C4-2B (cell line): ENCODE measurements at regions not wholly inside any gene's neighbourhood (a gene's known extent, or its start where the extent isn't known, plus 50 kb on each side); places are given as distances from the start of the nearest gene placed in this dataset.
A peak's percentile ranks its signal among the peaks of the same experiment; 100 is the strongest.

ENCODE experiments used
- H3K27ac ChIP-seq: fragments of 450-650 bp; 2 replicates; pipeline ENCODE4 v1.5.1; 2017
- CTCF ChIP-seq: fragments of 450-650 bp; conservative IDR thresholded peaks from 2 replicates; pipeline ENCODE4 v1.5.1; 2017; ENCODE audit warnings: mild to moderate bottlenecking
- ZFX ChIP-seq: fragments of 450-650 bp; IDR thresholded peaks from 2 replicates; pipeline ENCODE4 v1.6.1; 2017

DNA sequence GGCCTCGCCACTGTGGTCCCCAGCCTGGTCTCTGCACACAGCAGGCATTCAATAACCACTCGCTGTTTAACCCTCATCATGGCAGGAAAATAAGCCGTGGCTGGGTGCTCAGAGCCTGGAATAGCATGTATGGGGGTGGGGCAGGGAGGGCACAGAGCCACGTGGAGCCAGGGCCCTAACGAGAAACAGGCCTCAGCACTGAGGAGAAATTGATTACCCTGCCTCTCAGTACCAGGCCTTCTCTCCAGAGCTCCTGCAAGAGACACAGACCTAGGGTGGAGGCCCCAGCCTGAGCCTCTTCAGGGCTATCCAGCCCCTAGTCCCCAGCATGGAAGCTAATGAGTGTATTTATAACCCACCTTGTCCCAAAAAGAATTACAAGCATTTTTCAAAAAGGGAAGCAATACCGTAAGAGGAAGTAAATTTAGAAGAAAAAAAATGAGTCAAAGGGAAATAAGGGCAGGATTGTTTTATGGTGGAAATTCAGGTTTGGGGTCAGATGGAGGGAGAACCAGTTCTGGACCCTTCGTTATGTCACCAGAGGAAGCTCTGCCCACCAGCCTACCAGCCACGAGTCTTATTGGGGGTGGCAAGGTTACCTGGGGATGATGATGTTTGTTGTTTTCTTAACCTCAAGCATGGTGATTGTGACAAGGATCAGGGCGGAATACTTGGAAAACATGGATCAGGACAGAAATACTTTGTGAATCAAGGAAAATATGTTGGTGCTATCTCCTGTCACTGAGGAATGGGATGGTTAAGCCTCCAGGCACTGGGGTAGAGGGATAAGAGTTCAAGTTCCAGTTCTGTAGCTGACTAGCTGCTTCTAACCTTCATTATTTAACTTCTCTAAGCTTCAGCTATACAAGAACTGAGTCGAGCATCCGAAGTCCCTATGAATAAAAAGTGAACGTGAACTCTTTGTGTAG, 101.9 kb upstream of the RBPJ start:
- no peak overlapping the region for H3K27ac ChIP-seq
- no peak for TF ChIP-seq ZFX
- TF ChIP-seq CTCF = no peak

GRCh38 chr4:26220696-26221095, 100.1 kb upstream of the RBPJ start:
- TF ChIP-seq CTCF (no peak), ZFX (no peak)
- no peak overlapping the region for H3K27ac ChIP-seq

DNA sequence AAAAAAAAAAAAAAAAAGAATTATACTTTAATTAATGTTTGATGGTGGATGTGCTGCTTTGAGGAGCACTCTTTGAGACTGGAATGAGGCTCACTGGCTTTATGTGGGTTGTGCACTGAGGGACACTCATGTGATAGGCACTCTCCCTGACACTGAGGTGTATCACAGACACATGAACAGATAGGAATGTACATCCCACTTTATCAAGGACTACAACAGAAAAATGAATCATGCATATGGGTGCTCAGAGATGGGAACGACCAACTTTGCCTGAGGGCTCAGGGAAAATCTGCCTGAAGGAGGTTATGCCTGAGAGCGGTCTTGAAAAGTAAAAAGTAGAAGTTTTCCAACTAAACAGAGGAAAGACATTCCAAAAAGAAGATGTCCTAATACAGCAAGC, 97.7 kb upstream of the RBPJ start:
- H3K27ac ChIP-seq = no peak overlapping the region
- no peak for TF ChIP-seq CTCF

DNA sequence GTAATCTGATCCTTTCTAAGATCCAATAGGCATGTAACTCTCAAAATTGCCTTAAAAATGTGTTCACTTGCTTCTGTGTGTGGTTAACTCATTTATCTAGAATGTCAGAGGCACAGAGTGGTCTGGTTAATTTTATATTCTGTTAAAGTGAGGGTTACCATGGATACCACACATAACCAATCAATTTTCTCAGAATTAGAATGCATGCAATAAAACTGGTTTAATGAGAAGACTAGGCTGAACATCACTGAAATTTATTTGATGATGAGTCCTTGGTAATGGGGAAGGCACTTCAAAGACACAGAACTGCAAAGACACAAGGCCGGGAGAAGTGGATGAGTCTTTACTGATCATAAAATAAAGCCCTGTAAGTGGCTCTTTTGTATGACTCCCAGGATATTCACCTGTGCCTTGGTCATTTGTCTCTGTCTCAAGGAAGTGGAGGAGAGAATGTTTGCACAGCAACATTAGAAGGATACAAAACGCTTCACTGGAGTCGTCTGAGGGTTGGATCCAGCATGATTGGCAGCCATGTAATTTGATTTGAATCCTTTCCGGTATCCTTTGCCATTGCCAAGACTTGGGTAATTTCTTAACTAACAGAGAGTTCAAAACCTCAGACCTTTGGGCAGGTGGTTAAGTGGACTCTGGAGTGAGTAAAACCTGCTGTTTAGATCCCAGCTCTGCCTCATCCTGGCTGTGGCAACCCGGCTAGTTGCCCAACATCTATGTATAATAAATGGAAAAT, 94.0 kb upstream of the RBPJ start:
- H3K27ac ChIP-seq = peak overlapping the region; percentile 5; the same call in 1 of the 2 replicates
- TF ChIP-seq CTCF (no peak), ZFX (no peak)

GRCh38 chr4:26227601-26228229, 93.1 kb upstream of the RBPJ start:
- TF ChIP-seq ZFX (no peak), CTCF (no peak)

GRCh38 chr4:26228883-26229282, 91.9 kb upstream of the RBPJ start:
- TF ChIP-seq ZFX (no peak), CTCF (no peak)
- H3K27ac ChIP-seq = no peak overlapping the region

More at GRCh38 chr4:26227601-26228229, 93.1 kb upstream of the RBPJ start:
- H3K27ac ChIP-seq = peak overlapping the region; percentile 3; the same call in 1 of the 2 replicates

DNA sequence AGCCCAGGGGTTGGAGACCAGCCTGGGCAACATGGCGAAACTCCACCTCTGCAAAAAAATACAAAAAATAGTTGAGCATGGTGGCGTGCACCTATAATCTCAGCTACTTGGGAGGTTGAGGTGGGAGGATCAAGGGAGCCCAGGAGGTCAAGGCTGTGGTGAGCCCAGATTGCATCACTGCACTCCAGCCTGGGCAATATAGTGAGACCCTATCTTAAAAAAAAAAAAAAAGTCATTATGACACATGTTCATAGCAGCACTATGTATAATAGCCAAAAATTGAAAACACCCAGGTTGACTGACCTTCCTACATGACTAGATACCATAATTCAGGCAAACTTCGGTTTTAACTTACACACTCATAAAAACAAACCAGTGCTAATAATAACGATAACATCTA, 90.8 kb upstream of the RBPJ start:
- TF ChIP-seq CTCF = no peak
- no peak for TF ChIP-seq ZFX
- H3K27ac ChIP-seq = no peak overlapping the region
